ENCODE measurements at regions not wholly inside any gene's neighbourhood (a gene's known extent, or its start where the extent isn't known, plus 50 kb on each side); places are given as distances from the start of the nearest gene placed in this dataset.

DNA sequence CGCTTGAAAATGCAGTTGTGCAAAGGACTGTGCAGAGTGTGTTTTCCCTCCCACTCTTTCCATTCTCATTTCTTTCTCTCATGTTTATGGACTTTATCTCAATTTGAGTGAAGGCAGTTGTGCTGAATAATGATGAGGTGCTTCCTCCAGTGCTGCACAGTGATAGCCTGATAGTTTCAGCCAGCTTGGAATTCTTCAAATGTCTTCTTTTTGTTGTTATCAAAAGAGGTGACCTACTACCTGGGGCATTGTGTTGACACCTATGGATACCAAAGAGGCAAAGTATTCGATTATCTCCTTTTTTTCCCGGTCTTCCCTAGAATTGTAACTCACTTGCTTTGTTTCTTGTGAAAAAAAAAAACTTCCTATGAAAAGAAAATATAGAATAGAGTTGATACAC lies 132.6 kb upstream of the ESRRG start:
- ChIA-PET CTCF (no interaction called here), POLR2A (no interaction called here)
- no peaks in the 10 kb centered on the region for H3K9me3 ChIP-seq
- ATAC-seq (replicated peaks in 1 of 4): no peak
- Mint-ChIP-seq H3K27ac (no peak overlapping the region), H3K4me1 (no peaks in the 10 kb centered on the region), H3K9me3 (peaks cover 7 to 12% (median 8%) of the 10 kb centered on the region in 3 donors), H3K36me3 (no peaks in the 10 kb centered on the region), H3K4me3 (no peak overlapping the region), H3K27me3 (no peaks in the 10 kb centered on the region)
- H3K36me3 ChIP-seq (ENCODE audit: control insufficient read depth in 2 of 2, extremely low read depth in 1 of 2, insufficient read depth in 1 of 2, low read length in 1 of 2): no peaks in the 10 kb centered on the region
- no peak overlapping the region for H3K4me3 ChIP-seq (ENCODE audit: control insufficient read depth in 1 of 2, extremely low read depth in 1 of 2, low read length in 1 of 2)
- no peak overlapping the region for H3K27ac ChIP-seq (ENCODE audit: low read length)
- DNase-seq: no peak
- H3K4me1 ChIP-seq (ENCODE audit: control insufficient read depth in 1 of 2, extremely low read depth in 1 of 2, insufficient read depth in 2 of 2, low read length in 2 of 2): no peaks in the 10 kb centered on the region
- WGBS (ENCODE audit: insufficient coverage): no CpG with 5 or more reads among the region's 3 CpGs
- no peaks in the 10 kb centered on the region for H3K27me3 ChIP-seq (replicated peaks in 1 of 2; ENCODE audit: control insufficient read depth in 2 of 2, extremely low read depth in 1 of 2, insufficient read depth in 2 of 2, low read length in 1 of 2)

DNA sequence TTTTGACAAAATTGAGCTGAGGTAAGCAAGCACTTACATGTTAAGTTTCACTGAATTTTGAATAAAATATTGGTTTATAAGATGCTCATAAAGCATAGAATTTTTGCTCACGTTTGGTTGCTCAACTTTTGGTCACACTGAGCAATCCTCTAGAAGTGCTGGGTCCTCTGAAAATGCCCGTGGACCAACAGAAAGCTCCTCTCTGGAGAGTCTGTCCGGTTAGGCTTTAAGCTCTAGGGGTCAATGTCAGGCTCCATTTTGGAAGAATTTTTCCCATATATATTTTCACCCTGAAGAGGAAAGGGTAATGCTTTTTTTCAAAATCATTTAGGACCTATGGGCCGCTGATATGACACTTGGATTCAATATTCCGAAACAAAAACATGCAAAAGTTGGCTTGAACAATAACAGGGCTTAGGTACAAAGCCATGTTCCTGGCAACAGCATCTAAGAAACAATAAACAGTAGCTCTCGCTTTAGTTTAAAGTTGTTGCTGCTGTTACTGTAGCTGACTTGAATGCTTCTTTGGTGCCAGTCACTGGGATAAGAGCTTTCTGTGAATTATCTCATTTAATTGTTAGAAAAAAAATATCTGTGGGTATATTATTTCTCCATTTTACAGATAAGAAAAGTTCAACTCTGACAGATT lies 131.7 kb upstream of the ESRRG start:
- H3K4me3 ChIP-seq (ENCODE audit: control insufficient read depth in 1 of 2, extremely low read depth in 1 of 2, low read length in 1 of 2): no peak overlapping the region
- 53% methylated on average over 4 of the region's 6 CpGs for WGBS (ENCODE audit: insufficient coverage)
- H3K4me3 Mint-ChIP-seq: no peak overlapping the region
- ChIA-PET POLR2A (no interaction called here), CTCF (no interaction called here)
- H3K9me3 ChIP-seq: no peaks in the 10 kb centered on the region
- DNase-seq (no peak), ATAC-seq (replicated peaks in 1 of 4) (no peak)
- no peaks in the 10 kb centered on the region for H3K36me3 ChIP-seq (ENCODE audit: control insufficient read depth in 2 of 2, extremely low read depth in 1 of 2, insufficient read depth in 1 of 2, low read length in 1 of 2)
- H3K36me3 Mint-ChIP-seq: no peaks in the 10 kb centered on the region
- H3K27me3 Mint-ChIP-seq: no peaks in the 10 kb centered on the region
- H3K4me1 Mint-ChIP-seq: no peaks in the 10 kb centered on the region
- peaks cover 4 to 12% (median 8%) of the 10 kb centered on the region in 3 donors for H3K9me3 Mint-ChIP-seq
- no peaks in the 10 kb centered on the region for H3K27me3 ChIP-seq (replicated peaks in 1 of 2; ENCODE audit: control insufficient read depth in 2 of 2, extremely low read depth in 1 of 2, insufficient read depth in 2 of 2, low read length in 1 of 2)
- H3K27ac ChIP-seq (ENCODE audit: low read length): no peak overlapping the region
- no peak overlapping the region for H3K27ac Mint-ChIP-seq
- no peaks in the 10 kb centered on the region for H3K4me1 ChIP-seq (ENCODE audit: control insufficient read depth in 1 of 2, extremely low read depth in 1 of 2, insufficient read depth in 2 of 2, low read length in 2 of 2)

DNA sequence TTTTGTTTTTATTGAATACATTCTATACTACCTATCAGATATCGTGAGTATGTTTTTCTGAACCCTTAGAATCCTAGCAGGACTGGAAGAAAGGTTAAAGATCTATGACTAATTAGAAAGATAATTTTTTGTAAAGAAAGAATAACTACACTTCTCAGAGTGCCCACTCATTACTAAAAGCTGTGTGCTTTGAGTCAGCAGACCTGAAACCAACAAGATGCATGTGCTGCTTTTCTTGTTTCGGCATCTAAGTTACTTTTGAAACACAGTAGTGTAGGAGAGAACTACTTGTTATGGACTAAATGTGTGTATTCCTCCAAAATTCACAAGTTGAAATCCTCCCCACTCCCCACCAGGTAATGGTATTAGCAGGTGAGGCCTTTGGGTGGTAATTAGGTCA lies 127.8 kb upstream of the ESRRG start:
- peaks cover 8 to 12% (median 8%) of the 10 kb centered on the region in 3 donors for H3K9me3 Mint-ChIP-seq
- no CpG with 5 or more reads among the region's 2 CpGs for WGBS (ENCODE audit: insufficient coverage)

DNA sequence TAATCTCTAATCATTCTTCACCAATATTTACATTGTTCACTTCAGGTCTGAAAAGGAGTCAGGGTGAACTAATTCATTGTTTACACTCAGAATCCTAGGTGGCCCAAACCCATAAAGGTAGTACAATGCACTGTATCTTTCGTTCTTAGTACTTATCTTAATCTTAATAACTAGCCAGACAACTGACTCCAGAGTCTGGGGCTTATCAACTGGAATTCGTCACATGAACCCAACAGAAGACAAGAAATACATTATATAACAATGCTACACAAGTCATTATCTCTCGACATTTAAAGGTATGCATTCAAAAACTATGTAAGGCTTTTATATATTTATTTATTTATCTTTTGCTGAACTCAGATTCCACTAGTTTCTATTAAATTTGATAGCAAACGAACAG lies 125.9 kb upstream of the ESRRG start:
- 71% methylated on average over 1 of the region's 4 CpGs for WGBS (ENCODE audit: insufficient coverage)
- DNase-seq (no peak), ATAC-seq (replicated peaks in 1 of 4) (no peak)
- no peaks in the 10 kb centered on the region for H3K36me3 Mint-ChIP-seq
- H3K27ac ChIP-seq (ENCODE audit: low read length): no peak overlapping the region
- H3K36me3 ChIP-seq (ENCODE audit: control insufficient read depth in 2 of 2, extremely low read depth in 1 of 2, insufficient read depth in 1 of 2, low read length in 1 of 2): no peaks in the 10 kb centered on the region
- no peaks in the 10 kb centered on the region for H3K4me1 Mint-ChIP-seq
- H3K27me3 Mint-ChIP-seq: no peaks in the 10 kb centered on the region
- no peak overlapping the region for H3K4me3 ChIP-seq (ENCODE audit: control insufficient read depth in 1 of 2, extremely low read depth in 1 of 2, low read length in 1 of 2)
- ChIA-PET CTCF (no interaction called here), POLR2A (no interaction called here)
- no peaks in the 10 kb centered on the region for H3K27me3 ChIP-seq (replicated peaks in 1 of 2; ENCODE audit: control insufficient read depth in 2 of 2, extremely low read depth in 1 of 2, insufficient read depth in 2 of 2, low read length in 1 of 2)
- H3K27ac Mint-ChIP-seq: no peak overlapping the region
- no peaks in the 10 kb centered on the region for H3K9me3 ChIP-seq
- no peak overlapping the region for H3K4me3 Mint-ChIP-seq
- peaks cover 3 to 12% (median 12%) of the 10 kb centered on the region in 3 donors for H3K9me3 Mint-ChIP-seq
- no peaks in the 10 kb centered on the region for H3K4me1 ChIP-seq (ENCODE audit: control insufficient read depth in 1 of 2, extremely low read depth in 1 of 2, insufficient read depth in 2 of 2, low read length in 2 of 2)

More for the DNA sequence above, 127.8 kb upstream of the ESRRG start:
- H3K4me3 Mint-ChIP-seq: no peak overlapping the region
- H3K27me3 Mint-ChIP-seq: no peaks in the 10 kb centered on the region
- DNase-seq: no peak
- Histone ChIP-seq H3K36me3 (ENCODE audit: control insufficient read depth in 2 of 2, extremely low read depth in 1 of 2, insufficient read depth in 1 of 2, low read length in 1 of 2) (no peaks in the 10 kb centered on the region), H3K27me3 (replicated peaks in 1 of 2; ENCODE audit: control insufficient read depth in 2 of 2, extremely low read depth in 1 of 2, insufficient read depth in 2 of 2, low read length in 1 of 2) (no peaks in the 10 kb centered on the region), H3K27ac (ENCODE audit: low read length) (no peak overlapping the region), H3K4me1 (ENCODE audit: control insufficient read depth in 1 of 2, extremely low read depth in 1 of 2, insufficient read depth in 2 of 2, low read length in 2 of 2) (no peaks in the 10 kb centered on the region), H3K4me3 (ENCODE audit: control insufficient read depth in 1 of 2, extremely low read depth in 1 of 2, low read length in 1 of 2) (no peak overlapping the region), H3K9me3 (no peaks in the 10 kb centered on the region)
- POLR2A ChIA-PET: no interaction called here
- H3K36me3 Mint-ChIP-seq: no peaks in the 10 kb centered on the region
- H3K4me1 Mint-ChIP-seq: no peaks in the 10 kb centered on the region
- CTCF ChIA-PET: no interaction called here
- H3K27ac Mint-ChIP-seq: no peak overlapping the region
- no peak for ATAC-seq (replicated peaks in 1 of 4)

DNA sequence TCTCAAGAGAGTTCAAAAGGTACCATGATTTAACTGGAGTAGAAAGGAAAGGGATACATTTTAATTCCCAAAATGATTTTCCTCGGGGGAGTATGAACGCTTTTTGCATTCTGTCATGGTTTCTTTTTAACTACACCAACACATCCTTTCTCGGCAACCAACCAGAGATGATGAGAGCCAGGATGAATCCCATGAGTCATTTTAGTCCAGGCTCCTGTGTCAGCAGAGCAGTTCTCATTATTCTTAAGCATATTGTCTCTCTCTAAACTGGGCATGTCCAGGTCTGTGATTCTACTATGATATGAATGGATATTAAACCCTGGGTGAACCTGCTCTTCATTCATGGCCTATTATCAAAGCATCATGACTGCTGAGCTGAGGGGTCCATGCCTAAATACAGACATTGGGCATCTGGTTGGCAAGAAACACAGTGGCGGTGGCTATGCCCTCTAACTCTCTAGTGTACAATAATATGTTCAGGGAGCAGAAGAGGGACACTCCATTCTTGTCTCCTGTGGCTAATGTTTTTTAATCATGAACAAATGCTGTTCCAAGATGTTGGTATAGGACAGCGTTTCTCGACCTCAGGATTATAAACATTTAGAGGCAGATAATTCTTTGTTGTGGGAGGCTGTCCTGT lies 124.3 kb upstream of the ESRRG start:
- ATAC-seq (replicated peaks in 1 of 4): no peak
- POLR2A ChIA-PET: interaction anchor here in 1 of 2 donors (0.6 kb wide), 1 partner anchor 267 kb away, joined by 5 read pairs; no protein-coding TSS in a partner anchor
- Histone ChIP-seq H3K4me3 (ENCODE audit: control insufficient read depth in 1 of 2, extremely low read depth in 1 of 2, low read length in 1 of 2) (no peak overlapping the region), H3K4me1 (ENCODE audit: control insufficient read depth in 1 of 2, extremely low read depth in 1 of 2, insufficient read depth in 2 of 2, low read length in 2 of 2) (no peaks in the 10 kb centered on the region), H3K27me3 (replicated peaks in 1 of 2; ENCODE audit: control insufficient read depth in 2 of 2, extremely low read depth in 1 of 2, insufficient read depth in 2 of 2, low read length in 1 of 2) (no peaks in the 10 kb centered on the region), H3K36me3 (ENCODE audit: control insufficient read depth in 2 of 2, extremely low read depth in 1 of 2, insufficient read depth in 1 of 2, low read length in 1 of 2) (no peaks in the 10 kb centered on the region), H3K9me3 (no peaks in the 10 kb centered on the region), H3K27ac (ENCODE audit: low read length) (no peak overlapping the region)
- no peaks in the 10 kb centered on the region for H3K4me1 Mint-ChIP-seq
- DNase-seq: no peak
- no peaks in the 10 kb centered on the region for H3K36me3 Mint-ChIP-seq
- H3K4me3 Mint-ChIP-seq: no peak overlapping the region
- H3K9me3 Mint-ChIP-seq: peaks cover 0 to 9% (median 4%) of the 10 kb centered on the region in 3 donors
- CTCF ChIA-PET: no interaction called here
- no peak overlapping the region for H3K27ac Mint-ChIP-seq
- H3K27me3 Mint-ChIP-seq: no peaks in the 10 kb centered on the region
- 93% methylated on average over 3 of the region's 6 CpGs for WGBS (ENCODE audit: insufficient coverage)

DNA sequence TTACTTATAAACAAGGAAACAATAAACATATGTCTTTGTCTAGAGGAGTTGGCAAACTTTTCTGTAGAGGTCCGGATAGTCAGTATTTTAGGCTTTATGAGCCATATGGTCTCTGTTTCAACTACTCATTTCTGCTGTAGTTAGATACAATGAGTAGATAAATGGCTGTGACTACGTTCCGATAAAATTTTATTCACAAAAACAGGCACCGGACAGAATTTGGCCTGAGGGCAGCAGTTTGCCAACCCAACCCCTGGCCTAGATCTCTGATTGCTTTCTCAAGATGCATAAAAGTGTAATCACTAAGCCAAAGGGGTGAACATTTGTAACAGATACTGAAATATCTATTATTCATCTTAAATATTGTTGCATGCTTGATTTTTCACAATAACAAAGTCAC lies 123.1 kb upstream of the ESRRG start:
- POLR2A ChIA-PET: no interaction called here
- Mint-ChIP-seq H3K36me3 (no peaks in the 10 kb centered on the region), H3K9me3 (peaks cover 0 to 9% (median 4%) of the 10 kb centered on the region in 3 donors), H3K27ac (no peak overlapping the region), H3K27me3 (no peaks in the 10 kb centered on the region), H3K4me1 (no peaks in the 10 kb centered on the region), H3K4me3 (no peak overlapping the region)
- Histone ChIP-seq H3K27me3 (replicated peaks in 1 of 2; ENCODE audit: control insufficient read depth in 2 of 2, extremely low read depth in 1 of 2, insufficient read depth in 2 of 2, low read length in 1 of 2) (no peaks in the 10 kb centered on the region), H3K27ac (ENCODE audit: low read length) (no peak overlapping the region), H3K9me3 (no peaks in the 10 kb centered on the region), H3K4me1 (ENCODE audit: control insufficient read depth in 1 of 2, extremely low read depth in 1 of 2, insufficient read depth in 2 of 2, low read length in 2 of 2) (no peaks in the 10 kb centered on the region), H3K36me3 (ENCODE audit: control insufficient read depth in 2 of 2, extremely low read depth in 1 of 2, insufficient read depth in 1 of 2, low read length in 1 of 2) (no peaks in the 10 kb centered on the region), H3K4me3 (ENCODE audit: control insufficient read depth in 1 of 2, extremely low read depth in 1 of 2, low read length in 1 of 2) (no peak overlapping the region)
- ATAC-seq (replicated peaks in 1 of 4) (no peak), DNase-seq (no peak)
- WGBS (ENCODE audit: insufficient coverage): 100% methylated on average over 3 of the region's 4 CpGs
- CTCF ChIA-PET: no interaction called here

Data from T-cell (primary cell).